ENCODE measurements at regions not wholly inside any gene's neighbourhood (a gene's known extent, or its start where the extent isn't known, plus 50 kb on each side); places are given as distances from the start of the nearest gene placed in this dataset.

- Histone ChIP-seq H3K79me2 (ENCODE audit: low read depth) (no peaks in the 10 kb centered on the region), H3K27me3 (no peaks in the 10 kb centered on the region), H3K4me3 (no peak overlapping the region), H3K27ac (no peak overlapping the region), H3K4me2 (no peak overlapping the region), H3K9ac (no peak overlapping the region), H3F3A (ENCODE audit: low read depth) (no peaks in the 10 kb centered on the region), H3K9me3 (ENCODE audit: low read depth) (no peaks in the 10 kb centered on the region), H3K4me1 (peaks cover 10% of the 10 kb centered on the region), H4K20me1 (ENCODE audit: low read depth) (no peaks in the 10 kb centered on the region), H2AFZ (replicated peaks) (no peak overlapping the region), H3K36me3 (no peaks in the 10 kb centered on the region)
- no peaks in the 10 kb centered on the region for H3K36me3 Mint-ChIP-seq
- peaks cover 3% of the 10 kb centered on the region for H3K4me1 Mint-ChIP-seq
- no peak overlapping the region for H3K27ac Mint-ChIP-seq
- H3K27me3 Mint-ChIP-seq (ENCODE audit: insufficient read depth, low read depth): no peaks in the 10 kb centered on the region
- DNase-seq (ENCODE audit: low spot score): no peak
- H3K4me3 Mint-ChIP-seq: no peak overlapping the region
- H3K9me3 Mint-ChIP-seq: no peaks in the 10 kb centered on the region
- TF ChIP-seq EZH2 (IDR thresholded peaks at IDR 0.05) (no peak), EZH2phosphoT487 (IDR thresholded peaks at IDR 0.05) (no peak), CTCF (IDR thresholded peaks at IDR 0.05) (no peak)
These were observed 367.3 kb downstream of the DUSP6 start for GRCh38 chr12:88985011-88985410.

DNA sequence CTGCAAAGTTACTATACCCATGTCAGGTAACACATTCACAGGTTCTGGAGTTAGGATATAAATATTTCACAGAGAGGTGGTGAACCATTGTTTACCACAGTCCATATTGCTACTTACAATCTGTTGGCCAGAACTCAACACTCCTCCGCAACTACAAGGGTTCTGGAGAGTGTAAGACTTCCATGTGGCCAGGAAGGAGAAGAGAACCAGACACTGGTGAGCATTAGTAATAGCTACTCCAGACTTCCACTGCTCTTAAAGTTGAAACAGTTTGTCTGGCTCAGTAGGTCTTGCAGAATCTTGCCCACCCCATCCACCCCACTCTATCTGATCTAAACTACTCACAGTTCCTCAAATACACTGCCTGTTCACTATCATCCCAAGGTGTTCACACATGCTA, 369.6 kb downstream of the DUSP6 start:
- H3K4me1 ChIP-seq: peaks cover 10% of the 10 kb centered on the region
- H3K9ac ChIP-seq: no peak overlapping the region
- H3K9me3 ChIP-seq (ENCODE audit: low read depth): no peaks in the 10 kb centered on the region
- Mint-ChIP-seq H3K4me3 (no peak overlapping the region), H3K27me3 (ENCODE audit: insufficient read depth, low read depth) (no peaks in the 10 kb centered on the region), H3K36me3 (no peaks in the 10 kb centered on the region), H3K27ac (no peak overlapping the region), H3K9me3 (no peaks in the 10 kb centered on the region), H3K4me1 (peaks cover 3% of the 10 kb centered on the region)
- H3K4me2 ChIP-seq: no peak overlapping the region
- no peaks in the 10 kb centered on the region for H4K20me1 ChIP-seq (ENCODE audit: low read depth)
- H3K27ac ChIP-seq: no peak overlapping the region
- no peaks in the 10 kb centered on the region for H3K36me3 ChIP-seq
- TF ChIP-seq CTCF (IDR thresholded peaks at IDR 0.05): no peak
- no peak for TF ChIP-seq EZH2phosphoT487 (IDR thresholded peaks at IDR 0.05)
- no peak for TF ChIP-seq EZH2 (IDR thresholded peaks at IDR 0.05)
- no peaks in the 10 kb centered on the region for H3K79me2 ChIP-seq (ENCODE audit: low read depth)
- no peaks in the 10 kb centered on the region for H3F3A ChIP-seq (ENCODE audit: low read depth)
- H3K27me3 ChIP-seq: no peaks in the 10 kb centered on the region
- DNase-seq (ENCODE audit: low spot score): no peak
- no peak overlapping the region for H3K4me3 ChIP-seq
- H2AFZ ChIP-seq (replicated peaks): no peak overlapping the region

GRCh38 chr12:88977115-88977514, 375.2 kb downstream of the DUSP6 start:
- H4K20me1 ChIP-seq (ENCODE audit: low read depth): no peaks in the 10 kb centered on the region
- no peak overlapping the region for H3K27ac ChIP-seq
- no peaks in the 10 kb centered on the region for H3F3A ChIP-seq (ENCODE audit: low read depth)
- H3K4me1 ChIP-seq: no peaks in the 10 kb centered on the region
- H3K27ac Mint-ChIP-seq: no peak overlapping the region
- no peak overlapping the region for H3K4me2 ChIP-seq
- H3K36me3 ChIP-seq: no peaks in the 10 kb centered on the region
- no peak overlapping the region for H2AFZ ChIP-seq (replicated peaks)
- no peaks in the 10 kb centered on the region for H3K27me3 ChIP-seq
- H3K27me3 Mint-ChIP-seq (ENCODE audit: insufficient read depth, low read depth): no peaks in the 10 kb centered on the region
- no peaks in the 10 kb centered on the region for H3K9me3 Mint-ChIP-seq
- H3K4me3 ChIP-seq: no peak overlapping the region
- no peak overlapping the region for H3K4me3 Mint-ChIP-seq
- no peaks in the 10 kb centered on the region for H3K4me1 Mint-ChIP-seq
- DNase-seq (ENCODE audit: low spot score): no peak
- H3K79me2 ChIP-seq (ENCODE audit: low read depth): no peaks in the 10 kb centered on the region
- TF ChIP-seq EZH2 (IDR thresholded peaks at IDR 0.05): no peak
- no peak for TF ChIP-seq EZH2phosphoT487 (IDR thresholded peaks at IDR 0.05)
- TF ChIP-seq CTCF (IDR thresholded peaks at IDR 0.05): no peak
- no peak overlapping the region for H3K9ac ChIP-seq
- no peaks in the 10 kb centered on the region for H3K9me3 ChIP-seq (ENCODE audit: low read depth)
- H3K36me3 Mint-ChIP-seq: no peaks in the 10 kb centered on the region

DNA sequence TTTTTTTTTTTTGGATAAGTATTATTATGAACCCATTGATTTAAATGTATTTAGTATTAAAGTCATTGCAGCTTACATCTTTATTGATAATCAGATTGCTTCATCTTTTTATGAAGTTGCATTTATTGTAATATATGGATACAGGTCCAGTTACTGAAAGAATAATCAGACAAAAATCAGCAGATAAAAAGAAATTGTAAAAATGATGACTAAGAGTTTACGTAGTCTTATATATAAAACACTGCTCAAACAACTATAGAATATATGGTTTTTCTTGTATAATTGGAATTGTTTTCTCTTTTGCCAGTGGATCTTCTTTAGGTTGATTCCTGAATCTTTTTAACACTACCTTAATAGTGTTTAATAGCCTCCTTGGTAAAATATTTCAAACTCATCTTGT, 378.3 kb downstream of the DUSP6 start:
- Histone ChIP-seq H3K4me2 (no peak overlapping the region), H3K27ac (no peak overlapping the region), H3K4me1 (no peaks in the 10 kb centered on the region), H3K79me2 (ENCODE audit: low read depth) (no peaks in the 10 kb centered on the region), H3K9me3 (ENCODE audit: low read depth) (no peaks in the 10 kb centered on the region), H3K9ac (no peak overlapping the region), H3K27me3 (no peaks in the 10 kb centered on the region), H3F3A (ENCODE audit: low read depth) (no peaks in the 10 kb centered on the region), H4K20me1 (ENCODE audit: low read depth) (no peaks in the 10 kb centered on the region), H2AFZ (replicated peaks) (no peak overlapping the region), H3K36me3 (no peaks in the 10 kb centered on the region), H3K4me3 (no peak overlapping the region)
- no peak for DNase-seq (ENCODE audit: low spot score)
- Mint-ChIP-seq H3K4me1 (no peaks in the 10 kb centered on the region), H3K4me3 (no peak overlapping the region), H3K27ac (no peak overlapping the region), H3K36me3 (no peaks in the 10 kb centered on the region), H3K27me3 (ENCODE audit: insufficient read depth, low read depth) (no peaks in the 10 kb centered on the region), H3K9me3 (no peaks in the 10 kb centered on the region)
- TF ChIP-seq EZH2 (IDR thresholded peaks at IDR 0.05) (no peak), EZH2phosphoT487 (IDR thresholded peaks at IDR 0.05) (no peak), CTCF (IDR thresholded peaks at IDR 0.05) (no peak)
